K562 (cell line): ENCODE measurements at regions not wholly inside any gene's neighbourhood (a gene's known extent, or its start where the extent isn't known, plus 50 kb on each side); places are given as distances from the start of the nearest gene placed in this dataset.
A peak's percentile ranks its signal among the peaks of the same experiment; 100 is the strongest.

Experiments used
- ESRRB ChIP-seq: fragments of 250-450 bp; sonication (Bioruptor Pico); IDR thresholded peaks from 2 replicates; pipeline ENCODE4 v1.5.0; 2020; ENCODE audit warnings: mild to moderate bottlenecking, moderate library complexity, borderline replicate concordance
- HES1 ChIP-seq: fragments of 450-650 bp; IDR thresholded peaks from 2 replicates; pipeline ENCODE4 v1.6.1; 2016; ENCODE audit warnings: low read depth, mild to moderate bottlenecking, moderate library complexity
- NCOR1 ChIP-seq: fragments of 450-650 bp; IDR thresholded peaks from 2 replicates; pipeline ENCODE4 v1.6.1; 2016; ENCODE audit warnings: mild to moderate bottlenecking, moderate library complexity
- NFATC3 ChIP-seq: fragments of 450-650 bp; IDR thresholded peaks from 2 replicates; pipeline ENCODE4 v1.6.1; 2017; ENCODE audit warnings: mild to moderate bottlenecking
- RAD21 ChIP-seq, 2 experiments: fragments of 250-450 bp in 1 of 2; fragments of 450-650 bp in 1 of 2; sonication (Bioruptor Pico) in 1 of 2; formaldehyde crosslinking in 1 of 2; IDR thresholded peaks in 1 of 2; conservative IDR thresholded peaks in 1 of 2; 2 replicates each; pipeline versions ENCODE4 v1.4.0 to v1.8.0; 2020 to 2022; ENCODE audit warnings: mild to moderate bottlenecking in 2 of 2, moderate library complexity in 1 of 2
- SMAD3 ChIP-seq: fragments of 450-650 bp; formaldehyde crosslinking; conservative IDR thresholded peaks from 2 replicates; pipeline ENCODE4 v1.4.0; 2020; ENCODE audit warnings: mild to moderate bottlenecking
- SMC3 ChIP-seq: conservative IDR thresholded peaks from 2 replicates; pipeline ENCODE4 v1.6.1; 2011; ENCODE audit warnings: low read depth, low read length, improper control_type of control experiment; ENCODE audit not compliant: insufficient read depth
- YY1 ChIP-seq, 3 experiments: IDR thresholded peaks; 2 replicates each; pipeline ENCODE4 v1.6.1; 2011; ENCODE audit warnings: low read length in 2 of 3, mild to moderate bottlenecking in 2 of 3, moderate library complexity in 2 of 3, borderline replicate concordance in 1 of 3, control low read depth in 1 of 3, low read depth in 1 of 3; ENCODE audit not compliant: insufficient read depth in 3 of 3, insufficient replicate concordance in 2 of 3, control insufficient read depth in 1 of 3, insufficient read length in 1 of 3; ENCODE audit errors: extremely low read depth in 1 of 3
- ZEB2 ChIP-seq: fragments of 450-650 bp; IDR thresholded peaks from 2 replicates; pipeline ENCODE4 v1.6.1; 2016
- ZNF239 ChIP-seq: fragments of 250-450 bp; sonication (Bioruptor Pico); IDR thresholded peaks from 2 replicates; pipeline ENCODE4 v1.4.0; 2020; ENCODE audit warnings: mild to moderate bottlenecking
- TF ChIP-seq, protein P1 (sequence below): fragments of 250-450 bp; sonication (Bioruptor Pico); IDR thresholded peaks from 2 replicates; pipeline ENCODE4 v1.5.0; 2021; ENCODE audit warnings: mild to moderate bottlenecking, borderline replicate concordance
- TF ChIP-seq, protein P2 (sequence below), 3 experiments: IDR thresholded peaks in 2 of 3; conservative IDR thresholded peaks in 1 of 3; 2 replicates each; pipeline ENCODE4 v1.5.1; 2011 to 2012; ENCODE audit warnings: low read length in 3 of 3, mild to moderate bottlenecking in 3 of 3, control low read depth in 2 of 3, improper control_type of control experiment in 1 of 3, inconsistent platforms in 1 of 3, low read depth in 1 of 3, mixed read lengths in 1 of 3, moderate library complexity in 1 of 3; ENCODE audit not compliant: insufficient read depth in 2 of 3

DNA sequence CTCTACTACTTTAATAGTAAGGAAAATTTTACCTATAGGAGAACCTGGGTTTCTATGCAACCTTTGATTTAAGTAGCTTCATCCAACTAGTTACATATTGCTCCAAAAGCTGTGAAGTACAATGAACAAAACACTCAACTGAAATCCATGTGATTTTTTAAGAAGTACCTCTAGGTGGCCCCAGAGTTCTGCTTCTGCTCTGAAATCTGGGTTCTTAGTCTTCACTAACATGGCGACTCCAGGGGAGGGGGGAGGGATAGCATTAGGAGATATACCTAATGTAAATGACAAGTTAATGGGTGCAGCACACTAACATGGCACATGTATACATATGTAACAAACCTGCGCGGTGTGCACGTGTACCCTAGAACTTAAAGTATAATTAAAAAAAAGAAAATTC is 73.4 kb upstream of the MAGEB2 start (continued):
- TF ChIP-seq NFATC3, result no peak
- 0 out of 2 replicates have a peak, but pooled peaks have one; percentile 12 for TF ChIP-seq SMC3
- no peak for TF ChIP-seq HES1
- TF ChIP-seq ZEB2, result no peak
- TF ChIP-seq, protein P1, sequence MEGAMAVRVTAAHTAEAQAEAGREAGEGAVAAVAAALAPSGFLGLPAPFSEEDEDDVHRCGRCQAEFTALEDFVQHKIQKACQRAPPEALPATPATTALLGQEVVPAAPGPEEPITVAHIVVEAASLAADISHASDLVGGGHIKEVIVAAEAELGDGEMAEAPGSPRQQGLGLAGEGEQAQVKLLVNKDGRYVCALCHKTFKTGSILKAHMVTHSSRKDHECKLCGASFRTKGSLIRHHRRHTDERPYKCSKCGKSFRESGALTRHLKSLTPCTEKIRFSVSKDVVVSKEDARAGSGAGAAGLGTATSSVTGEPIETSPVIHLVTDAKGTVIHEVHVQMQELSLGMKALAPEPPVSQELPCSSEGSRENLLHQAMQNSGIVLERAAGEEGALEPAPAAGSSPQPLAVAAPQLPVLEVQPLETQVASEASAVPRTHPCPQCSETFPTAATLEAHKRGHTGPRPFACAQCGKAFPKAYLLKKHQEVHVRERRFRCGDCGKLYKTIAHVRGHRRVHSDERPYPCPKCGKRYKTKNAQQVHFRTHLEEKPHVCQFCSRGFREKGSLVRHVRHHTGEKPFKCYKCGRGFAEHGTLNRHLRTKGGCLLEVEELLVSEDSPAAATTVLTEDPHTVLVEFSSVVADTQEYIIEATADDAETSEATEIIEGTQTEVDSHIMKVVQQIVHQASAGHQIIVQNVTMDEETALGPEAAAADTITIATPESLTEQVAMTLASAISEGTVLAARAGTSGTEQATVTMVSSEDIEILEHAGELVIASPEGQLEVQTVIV (CRISPR knock-in tag), result no peak
- peak in 1 of 3 experiments; percentile 37 for TF ChIP-seq YY1 (IDR thresholded peaks at IDR 0.05; ENCODE audit: borderline replicate concordance in 1 of 3, control insufficient read depth in 1 of 3, extremely low read depth in 1 of 3, insufficient read depth in 3 of 3, insufficient read length in 1 of 3, insufficient replicate concordance in 2 of 3, low read depth in 1 of 3, low read length in 2 of 3)
- TF ChIP-seq SMAD3 (CRISPR knock-in tag), result no peak
- no peak for TF ChIP-seq NCOR1
- no peak for TF ChIP-seq ZNF239 (CRISPR knock-in tag)
- TF ChIP-seq, protein P2, sequence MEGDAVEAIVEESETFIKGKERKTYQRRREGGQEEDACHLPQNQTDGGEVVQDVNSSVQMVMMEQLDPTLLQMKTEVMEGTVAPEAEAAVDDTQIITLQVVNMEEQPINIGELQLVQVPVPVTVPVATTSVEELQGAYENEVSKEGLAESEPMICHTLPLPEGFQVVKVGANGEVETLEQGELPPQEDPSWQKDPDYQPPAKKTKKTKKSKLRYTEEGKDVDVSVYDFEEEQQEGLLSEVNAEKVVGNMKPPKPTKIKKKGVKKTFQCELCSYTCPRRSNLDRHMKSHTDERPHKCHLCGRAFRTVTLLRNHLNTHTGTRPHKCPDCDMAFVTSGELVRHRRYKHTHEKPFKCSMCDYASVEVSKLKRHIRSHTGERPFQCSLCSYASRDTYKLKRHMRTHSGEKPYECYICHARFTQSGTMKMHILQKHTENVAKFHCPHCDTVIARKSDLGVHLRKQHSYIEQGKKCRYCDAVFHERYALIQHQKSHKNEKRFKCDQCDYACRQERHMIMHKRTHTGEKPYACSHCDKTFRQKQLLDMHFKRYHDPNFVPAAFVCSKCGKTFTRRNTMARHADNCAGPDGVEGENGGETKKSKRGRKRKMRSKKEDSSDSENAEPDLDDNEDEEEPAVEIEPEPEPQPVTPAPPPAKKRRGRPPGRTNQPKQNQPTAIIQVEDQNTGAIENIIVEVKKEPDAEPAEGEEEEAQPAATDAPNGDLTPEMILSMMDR (IDR thresholded peaks at IDR 0.05 in 2 of 3, conservative IDR thresholded peaks at IDR 0.05 in 1 of 3; ENCODE audit: insufficient read depth in 2 of 3, low read depth in 1 of 3, low read length in 3 of 3), result peak; percentile 25 to 60 (median 51); a peak in 4 of 6 replicates
- peak; percentile 58 to 71 for TF ChIP-seq RAD21 (CRISPR knock-in tag; conservative IDR thresholded peaks at IDR 0.05 in 1 of 2, IDR thresholded peaks at IDR 0.05 in 1 of 2)
- TF ChIP-seq ESRRB (CRISPR knock-in tag), result no peak
